Heart left ventricle (tissue), 13 donors: ENCODE measurements at regions not wholly inside any gene's neighbourhood (a gene's known extent, or its start where the extent isn't known, plus 50 kb on each side); places are given as distances from the start of the nearest gene placed in this dataset.

Experiments
- POLR2A ChIP-seq, 2 donors: fragments of 450-650 bp; IDR thresholded peaks; one replicate each; pipeline ENCODE4 v1.6.1; 2017; ENCODE audit warnings: antibody characterized with exemption in 2 of 2, mild to moderate bottlenecking in 2 of 2, moderate library complexity in 2 of 2
- TF ChIP-seq, protein P1 (sequence below), 12 donors: fragments of 200-600 bp; sonication (generic) in 4 of 12; IDR thresholded peaks; one replicate each; pipeline versions ENCODE4 v1.5.0 to v1.8.0; 2018 to 2022; ENCODE audit warnings: antibody characterized with exemption in 12 of 12, mild to moderate bottlenecking in 5 of 12
- donor health status: ischemic (EF 13 %, LVEDD 7.1; RV severe dilation, severe dysfunction).
- donor health status: DM: no; HTN: yes; CAD: no.
- donor health status: DM: no; HTN: no; CAD: no.
- donor health status: ischemic (EF 25% LVEDD 6.9; RV normal size, moderate dysfunction).
- donor health status: ischemic (EF 25% LVEDD 5.7; RV mildly dilated, moderate dysfunction).
- donor health status: ischemic (EF 35%, LVEDD 5.7; RV mildly dilated, moderate dysfunction).
- donor health status: nonischemic (EF 11% LVEDD 7.7; RV severe dilation, severe dysfunction).
- donor health status: DM: yes; HTN: yes; CAD: no.
- donor health status: PGD.
- donor health status: ischemic (EF 29% LVEDD 5.4; RV normal size, mild dysfunction).
- donor health status: nonischemic (EF 23%, LVEDD 6.1; RV moderate dilation, normal function).

DNA sequence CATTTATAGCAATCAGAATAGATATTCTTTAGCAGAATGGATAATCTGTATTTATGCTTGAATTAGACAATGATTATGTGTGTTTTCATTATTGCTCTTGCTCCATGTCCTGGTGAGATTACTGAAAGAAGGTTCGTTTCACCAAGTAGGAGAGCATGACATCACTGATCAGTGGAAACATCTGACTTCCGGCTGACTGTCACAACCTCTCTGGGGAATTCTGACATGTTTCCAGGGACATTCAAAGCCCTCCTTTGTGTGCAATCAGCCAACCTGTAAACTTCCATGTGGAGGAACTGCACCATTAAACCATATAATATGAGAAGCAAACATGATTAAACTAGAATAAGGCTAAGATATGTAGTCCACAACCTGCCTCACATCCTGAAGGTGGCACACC lies 424.8 kb upstream of the ADGRL4 start:
- TF ChIP-seq, protein P1, sequence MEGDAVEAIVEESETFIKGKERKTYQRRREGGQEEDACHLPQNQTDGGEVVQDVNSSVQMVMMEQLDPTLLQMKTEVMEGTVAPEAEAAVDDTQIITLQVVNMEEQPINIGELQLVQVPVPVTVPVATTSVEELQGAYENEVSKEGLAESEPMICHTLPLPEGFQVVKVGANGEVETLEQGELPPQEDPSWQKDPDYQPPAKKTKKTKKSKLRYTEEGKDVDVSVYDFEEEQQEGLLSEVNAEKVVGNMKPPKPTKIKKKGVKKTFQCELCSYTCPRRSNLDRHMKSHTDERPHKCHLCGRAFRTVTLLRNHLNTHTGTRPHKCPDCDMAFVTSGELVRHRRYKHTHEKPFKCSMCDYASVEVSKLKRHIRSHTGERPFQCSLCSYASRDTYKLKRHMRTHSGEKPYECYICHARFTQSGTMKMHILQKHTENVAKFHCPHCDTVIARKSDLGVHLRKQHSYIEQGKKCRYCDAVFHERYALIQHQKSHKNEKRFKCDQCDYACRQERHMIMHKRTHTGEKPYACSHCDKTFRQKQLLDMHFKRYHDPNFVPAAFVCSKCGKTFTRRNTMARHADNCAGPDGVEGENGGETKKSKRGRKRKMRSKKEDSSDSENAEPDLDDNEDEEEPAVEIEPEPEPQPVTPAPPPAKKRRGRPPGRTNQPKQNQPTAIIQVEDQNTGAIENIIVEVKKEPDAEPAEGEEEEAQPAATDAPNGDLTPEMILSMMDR (IDR thresholded peaks at IDR 0.05): no peak
- no peak for TF ChIP-seq POLR2A (IDR thresholded peaks at IDR 0.05)
